Thyroid gland (tissue), 4 donors: ENCODE measurements at regions not wholly inside any gene's neighbourhood (a gene's known extent, or its start where the extent isn't known, plus 50 kb on each side); places are given as distances from the start of the nearest gene placed in this dataset.

Experiments
- DNase-seq, 2 donors: peaks; one replicate each; pipeline ENCODE4 v3.0.0-alpha.2; 2019
- H3K27ac ChIP-seq, 3 donors: fragments of 200-600 bp; sonication (generic); 1 replicate in 2 of 3; 2 replicates in 1 of 3; pipeline ENCODE4 v1.5.1; 2016 to 2019; ENCODE audit warnings: mild to moderate bottlenecking in 1 of 3, moderate library complexity in 1 of 3
- H3K27me3 ChIP-seq: fragments of 200-600 bp; sonication (generic); one replicate; pipeline ENCODE4 v1.5.1; 2019
- H3K36me3 ChIP-seq, 2 donors: fragments of 200-600 bp; sonication (generic); one replicate each; pipeline ENCODE4 v1.5.1; 2016 to 2019
- H3K4me1 ChIP-seq, 2 donors: fragments of 200-600 bp; sonication (generic); one replicate each; pipeline ENCODE4 v1.5.1; 2017 to 2019
- H3K4me3 ChIP-seq, 3 donors: fragments of 200-600 bp; sonication (generic); replicated peaks in 1 of 3; 1 replicate in 2 of 3; 2 replicates in 1 of 3; pipeline ENCODE4 v1.5.1; 2016; ENCODE audit warnings: mild to moderate bottlenecking in 1 of 3
- H3K9me3 ChIP-seq: fragments of 200-600 bp; sonication (generic); one replicate; pipeline ENCODE4 v1.5.1; 2017
- CTCF ChIP-seq, 6 experiments: fragments of 200-600 bp in 3 of 6; fragments of 450-650 bp in 3 of 6; sonication (generic) in 3 of 6; IDR thresholded peaks; one replicate each; pipeline ENCODE4 v1.5.1; 2016 to 2019; ENCODE audit warnings: antibody characterized with exemption in 6 of 6, mild to moderate bottlenecking in 2 of 6, inconsistent platforms in 1 of 6, moderate library complexity in 1 of 6
- POLR2A ChIP-seq, 2 donors: fragments of 450-650 bp; IDR thresholded peaks; one replicate each; pipeline ENCODE4 v1.6.1; 2017; ENCODE audit warnings: antibody characterized with exemption in 2 of 2, mild to moderate bottlenecking in 2 of 2, moderate library complexity in 1 of 2
- WGBS, 2 donors: methylation state at CpG; one replicate each; pipeline ENCODE4 v1.1.5; 2017; 5-methylcytosine and 5-hydroxymethylcytosine counted together
- intact Hi-C: fragments of 100-400 bp; cut with DNase I; formaldehyde crosslinking; loops from one replicate; pipeline ENCODE4 v1.15.1; 2023

GRCh38 chr12:104873374-104873773, 84.7 kb downstream of the SLC41A2 start:
- intact Hi-C loops, result loop anchor here (10.0 kb wide), 1 partner anchor 669 kb away; no protein-coding TSS in a partner anchor
- 90 to 95% methylated on average over 2 of the region's 2 CpGs for WGBS, 2 donors
- H3K27ac ChIP-seq, result no peak overlapping the region

GRCh38 chr12:104870797-104871196, 87.3 kb downstream of the SLC41A2 start:
- intact Hi-C loops, result loop anchor here (10.0 kb wide), 1 partner anchor 666 kb away; no protein-coding TSS in a partner anchor
- WGBS, 2 donors, result 96 to 98% methylated on average over 1 of the region's 1 CpG
- H3K36me3 ChIP-seq, result no peaks in the 10 kb centered on the region
- TF ChIP-seq POLR2A (IDR thresholded peaks at IDR 0.05), result no peak
- no peak for TF ChIP-seq CTCF (IDR thresholded peaks at IDR 0.05)
- no peak overlapping the region for H3K27ac ChIP-seq
- no peak overlapping the region for H3K4me3 ChIP-seq
- no peaks in the 10 kb centered on the region for H3K27me3 ChIP-seq
- no peaks in the 10 kb centered on the region for H3K9me3 ChIP-seq
- no peak for DNase-seq
- H3K4me1 ChIP-seq, result peaks cover 0 to 3% of the 10 kb centered on the region in 2 donors

More at GRCh38 chr12:104873374-104873773, 84.7 kb downstream of the SLC41A2 start:
- H3K36me3 ChIP-seq, result no peaks in the 10 kb centered on the region
- no peak for TF ChIP-seq CTCF (IDR thresholded peaks at IDR 0.05)
- TF ChIP-seq POLR2A (IDR thresholded peaks at IDR 0.05), result no peak
- no peaks in the 10 kb centered on the region for H3K4me1 ChIP-seq
- H3K9me3 ChIP-seq, result no peaks in the 10 kb centered on the region
- no peak overlapping the region for H3K4me3 ChIP-seq
- DNase-seq, result no peak
- no peaks in the 10 kb centered on the region for H3K27me3 ChIP-seq

- Histone ChIP-seq H3K4me1 (peaks cover 0 to 3% of the 10 kb centered on the region in 2 donors), H3K27me3 (no peaks in the 10 kb centered on the region), H3K4me3 (no peak overlapping the region), H3K36me3 (no peaks in the 10 kb centered on the region), H3K27ac (no peak overlapping the region), H3K9me3 (no peaks in the 10 kb centered on the region)
- 70 to 75% methylated on average over 2 of the region's 2 CpGs for WGBS, 2 donors
- intact Hi-C loops, result no loop called here
- DNase-seq, result no peak
- TF ChIP-seq POLR2A (IDR thresholded peaks at IDR 0.05) (no peak), CTCF (IDR thresholded peaks at IDR 0.05) (no peak)
Measured at GRCh38 chr12:104866291-104866690, 91.8 kb downstream of the SLC41A2 start.

GRCh38 chr12:104865080-104865479, 93.0 kb downstream of the SLC41A2 start:
- Histone ChIP-seq H3K4me1 (peaks cover 0 to 3% of the 10 kb centered on the region in 2 donors), H3K36me3 (no peaks in the 10 kb centered on the region), H3K27ac (no peak overlapping the region), H3K27me3 (no peaks in the 10 kb centered on the region), H3K4me3 (no peak overlapping the region), H3K9me3 (no peaks in the 10 kb centered on the region)
- intact Hi-C loops, result no loop called here
- WGBS, 2 donors, result 73 to 81% methylated on average over 1 of the region's 1 CpG
- no peak for DNase-seq
- TF ChIP-seq POLR2A (IDR thresholded peaks at IDR 0.05), result no peak
- TF ChIP-seq CTCF (IDR thresholded peaks at IDR 0.05), result no peak

GRCh38 chr12:104864668-104865067, 93.4 kb downstream of the SLC41A2 start:
- Histone ChIP-seq H3K9me3 (no peaks in the 10 kb centered on the region), H3K4me3 (no peak overlapping the region), H3K4me1 (peaks cover 0 to 3% of the 10 kb centered on the region in 2 donors), H3K27ac (no peak overlapping the region), H3K36me3 (no peaks in the 10 kb centered on the region), H3K27me3 (no peaks in the 10 kb centered on the region)
- DNase-seq, result no peak
- TF ChIP-seq POLR2A (IDR thresholded peaks at IDR 0.05) (no peak), CTCF (IDR thresholded peaks at IDR 0.05) (no peak)
- intact Hi-C loops, result no loop called here
